Activated CD4-positive, alpha-beta T cell treated with anti-CD3 and anti-CD28 coated beads for 36 hours (primary cell): ENCODE measurements at regions not wholly inside any gene's neighbourhood (a gene's known extent, or its start where the extent isn't known, plus 50 kb on each side); places are given as distances from the start of the nearest gene placed in this dataset.

Experiments
- ATAC-seq: fragments of 200-7000 bp; cut with Tn5 transposase; one replicate; pipeline ENCODE4 v1.10.0; 2021; ENCODE audit warnings: mild to moderate bottlenecking, moderate library complexity
- CTCF ChIA-PET: fragments of 350-600 bp; sonication (Branson Sonifier 250); formaldehyde crosslinking; loops from one replicate; lab custom pipeline; 2021; ENCODE audit warnings: antibody characterized with exemption; lab: Charles Lee
- POLR2A ChIA-PET: fragments of 350-600 bp; sonication (Branson Sonifier 250); formaldehyde crosslinking; loops from one replicate; lab custom pipeline; 2021; ENCODE audit warnings: antibody characterized with exemption, inconsistent platforms; lab: Charles Lee
- DNase-seq: peaks from one replicate; pipeline ENCODE4 v3.0.0-alpha.2; 2020
- H3K27ac Mint-ChIP-seq: one replicate; pipeline ENCODE4 v1.8.0; 2021; ENCODE audit warnings: mixed read lengths
- H3K27me3 Mint-ChIP-seq: one replicate; pipeline ENCODE4 v1.8.0; 2021; ENCODE audit warnings: mixed read lengths
- H3K36me3 Mint-ChIP-seq: one replicate; pipeline ENCODE4 v1.8.0; 2021; ENCODE audit warnings: low read depth, mixed read lengths
- H3K4me1 Mint-ChIP-seq: one replicate; pipeline ENCODE4 v1.8.0; 2021; ENCODE audit warnings: mixed read lengths
- H3K4me3 Mint-ChIP-seq: one replicate; pipeline ENCODE4 v1.8.0; 2021; ENCODE audit warnings: mild to moderate bottlenecking, moderate library complexity, mixed read lengths
- H3K9me3 Mint-ChIP-seq: one replicate; pipeline ENCODE4 v1.8.0; 2021; ENCODE audit warnings: low read depth, mixed read lengths
- intact Hi-C, 2 experiments: fragments of 100-400 bp; cut with DNase I in 1 of 2; cut with micrococcal nuclease in 1 of 2; formaldehyde crosslinking; loops; one replicate each; pipeline versions ENCODE4 v1.14.2 to v1.15.1; 2022 to 2024; cut with DNase I, micrococcal nuclease

GRCh38 chr3:74507691-74508090 lies 106.8 kb downstream of the CNTN3 start:
- peaks cover 4% of the 10 kb centered on the region for H3K9me3 Mint-ChIP-seq

GRCh38 chr3:74506246-74506645 lies 108.2 kb downstream of the CNTN3 start:
- ATAC-seq (no peak), DNase-seq (no peak)
- Mint-ChIP-seq H3K27ac (no peak overlapping the region), H3K4me3 (no peak overlapping the region), H3K27me3 (no peaks in the 10 kb centered on the region), H3K36me3 (no peaks in the 10 kb centered on the region), H3K4me1 (no peaks in the 10 kb centered on the region), H3K9me3 (peaks cover 1% of the 10 kb centered on the region)
- ChIA-PET POLR2A (no interaction called here), CTCF (no interaction called here)
- intact Hi-C loops, result no loop called here

More at GRCh38 chr3:74507691-74508090, 106.8 kb downstream of the CNTN3 start:
- ChIA-PET POLR2A (no interaction called here), CTCF (no interaction called here)
- ATAC-seq (no peak), DNase-seq (no peak)
- Mint-ChIP-seq H3K27me3 (no peaks in the 10 kb centered on the region), H3K4me3 (no peak overlapping the region), H3K36me3 (no peaks in the 10 kb centered on the region), H3K27ac (no peak overlapping the region), H3K4me1 (no peaks in the 10 kb centered on the region)
- intact Hi-C loops, result no loop called here

DNA sequence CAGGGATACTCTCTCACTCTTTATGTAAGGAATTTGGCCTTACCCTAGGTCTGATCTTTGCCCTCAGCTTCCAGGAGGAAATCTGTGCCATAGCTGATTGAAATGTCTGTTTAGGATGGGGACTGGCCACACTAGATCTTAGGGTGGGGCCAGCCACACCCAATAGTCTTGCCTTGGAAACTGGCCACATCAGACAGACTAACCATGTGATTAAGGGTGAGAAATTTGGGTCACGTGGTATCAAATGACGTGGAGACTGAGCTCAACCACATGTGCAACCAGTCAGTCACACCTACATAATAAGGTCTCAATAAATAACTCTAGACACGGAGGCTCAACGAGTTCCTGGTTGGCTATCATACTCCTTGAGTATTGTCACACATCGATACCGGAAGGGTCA lies 113.5 kb downstream of the CNTN3 start:
- DNase-seq (no peak), ATAC-seq (no peak)
- Mint-ChIP-seq H3K27ac (no peak overlapping the region), H3K27me3 (no peaks in the 10 kb centered on the region), H3K4me3 (no peak overlapping the region), H3K9me3 (peaks cover 1% of the 10 kb centered on the region), H3K36me3 (no peaks in the 10 kb centered on the region), H3K4me1 (no peaks in the 10 kb centered on the region)
- POLR2A ChIA-PET, result no interaction called here
- CTCF ChIA-PET, result no interaction called here
- intact Hi-C loops, result no loop called here

GRCh38 chr3:74500257-74500656 lies 114.2 kb downstream of the CNTN3 start:
- no peaks in the 10 kb centered on the region for H3K4me1 Mint-ChIP-seq
- ATAC-seq, result no peak

GRCh38 chr3:74491874-74492273 lies 122.6 kb downstream of the CNTN3 start:
- no peak for ATAC-seq
- Mint-ChIP-seq H3K36me3 (no peaks in the 10 kb centered on the region), H3K9me3 (peaks cover 1% of the 10 kb centered on the region), H3K27me3 (no peaks in the 10 kb centered on the region), H3K4me1 (no peaks in the 10 kb centered on the region), H3K4me3 (no peak overlapping the region), H3K27ac (no peak overlapping the region)
- ChIA-PET POLR2A (no interaction called here), CTCF (no interaction called here)
- DNase-seq, result no peak
- intact Hi-C loops, result no loop called here

More at GRCh38 chr3:74500257-74500656, 114.2 kb downstream of the CNTN3 start:
- Mint-ChIP-seq H3K4me3 (no peak overlapping the region), H3K27me3 (no peaks in the 10 kb centered on the region), H3K36me3 (no peaks in the 10 kb centered on the region), H3K27ac (no peak overlapping the region), H3K9me3 (peaks cover 1% of the 10 kb centered on the region)
- DNase-seq, result no peak
- ChIA-PET POLR2A (no interaction called here), CTCF (no interaction called here)
- intact Hi-C loops, result no loop called here

- ChIA-PET POLR2A (no interaction called here), CTCF (no interaction called here)
- H3K9me3 Mint-ChIP-seq, result peaks cover 9% of the 10 kb centered on the region
- no peaks in the 10 kb centered on the region for H3K4me1 Mint-ChIP-seq
- intact Hi-C loops, result no loop called here
- H3K27me3 Mint-ChIP-seq, result no peaks in the 10 kb centered on the region
- H3K36me3 Mint-ChIP-seq, result no peaks in the 10 kb centered on the region
- H3K4me3 Mint-ChIP-seq, result no peak overlapping the region
- DNase-seq (no peak), ATAC-seq (no peak)
- no peak overlapping the region for H3K27ac Mint-ChIP-seq
These were observed 125.2 kb downstream of the CNTN3 start for GRCh38 chr3:74489050-74489792.

GRCh38 chr3:74479915-74480314 lies 134.5 kb downstream of the CNTN3 start:
- POLR2A ChIA-PET, result no interaction called here
- DNase-seq, result no peak
- intact Hi-C loops, result no loop called here

GRCh38 chr3:74470313-74470712 lies 144.1 kb downstream of the CNTN3 start:
- H3K9me3 Mint-ChIP-seq, result peaks cover 17% of the 10 kb centered on the region
- POLR2A ChIA-PET, result no interaction called here
- no peaks in the 10 kb centered on the region for H3K4me1 Mint-ChIP-seq
- H3K4me3 Mint-ChIP-seq, result no peak overlapping the region
- intact Hi-C loops, result no loop called here
- no peaks in the 10 kb centered on the region for H3K36me3 Mint-ChIP-seq
- ATAC-seq (no peak), DNase-seq (no peak)
- CTCF ChIA-PET, result no interaction called here
- H3K27ac Mint-ChIP-seq, result no peak overlapping the region
- no peaks in the 10 kb centered on the region for H3K27me3 Mint-ChIP-seq

More at GRCh38 chr3:74479915-74480314, 134.5 kb downstream of the CNTN3 start:
- ATAC-seq, result no peak
- CTCF ChIA-PET, result no interaction called here
- Mint-ChIP-seq H3K9me3 (peaks cover 5% of the 10 kb centered on the region), H3K4me1 (no peaks in the 10 kb centered on the region), H3K36me3 (no peaks in the 10 kb centered on the region), H3K27me3 (no peaks in the 10 kb centered on the region), H3K27ac (no peak overlapping the region), H3K4me3 (no peak overlapping the region)

DNA sequence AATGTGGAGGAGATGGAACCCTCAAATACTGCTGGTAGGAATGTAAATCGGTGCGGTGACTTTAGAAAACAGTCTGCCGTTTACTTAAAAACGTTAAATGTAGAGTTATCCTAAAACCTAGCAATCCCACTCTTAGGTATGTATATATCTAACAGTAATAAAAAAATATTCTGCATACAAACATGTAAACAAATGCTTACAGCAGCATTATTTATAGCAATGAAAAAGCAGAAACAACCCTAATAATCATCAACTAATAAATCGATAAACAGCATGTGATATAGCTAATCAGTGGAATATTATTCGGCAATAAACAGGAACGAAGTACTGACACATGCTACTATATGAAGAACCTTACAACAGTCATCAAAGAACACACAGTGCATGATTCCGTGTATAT lies 144.7 kb downstream of the CNTN3 start:
- Mint-ChIP-seq H3K27me3 (no peaks in the 10 kb centered on the region), H3K4me1 (no peaks in the 10 kb centered on the region), H3K27ac (no peak overlapping the region), H3K4me3 (no peak overlapping the region), H3K36me3 (no peaks in the 10 kb centered on the region), H3K9me3 (peaks cover 17% of the 10 kb centered on the region)
- ATAC-seq (no peak), DNase-seq (no peak)
- CTCF ChIA-PET, result no interaction called here
- intact Hi-C loops, result no loop called here
- POLR2A ChIA-PET, result no interaction called here

GRCh38 chr3:74469151-74469550 lies 145.3 kb downstream of the CNTN3 start:
- ATAC-seq, result no peak
- ChIA-PET CTCF (no interaction called here), POLR2A (no interaction called here)
- Mint-ChIP-seq H3K4me1 (no peaks in the 10 kb centered on the region), H3K27ac (no peak overlapping the region), H3K27me3 (no peaks in the 10 kb centered on the region), H3K4me3 (no peak overlapping the region), H3K36me3 (no peaks in the 10 kb centered on the region), H3K9me3 (peaks cover 17% of the 10 kb centered on the region)
- intact Hi-C loops, result no loop called here
- no peak for DNase-seq

- H3K36me3 Mint-ChIP-seq, result no peaks in the 10 kb centered on the region
- no peak overlapping the region for H3K27ac Mint-ChIP-seq
- H3K4me3 Mint-ChIP-seq, result no peak overlapping the region
- ATAC-seq (no peak), DNase-seq (no peak)
- intact Hi-C loops, result no loop called here
- H3K9me3 Mint-ChIP-seq, result peaks cover 11% of the 10 kb centered on the region
- POLR2A ChIA-PET, result no interaction called here
- no peaks in the 10 kb centered on the region for H3K4me1 Mint-ChIP-seq
- CTCF ChIA-PET, result no interaction called here
- H3K27me3 Mint-ChIP-seq, result no peaks in the 10 kb centered on the region
These were observed 148.6 kb downstream of the CNTN3 start for GRCh38 chr3:74465715-74466410.

- Mint-ChIP-seq H3K27me3 (no peaks in the 10 kb centered on the region), H3K4me1 (no peaks in the 10 kb centered on the region), H3K27ac (no peak overlapping the region), H3K9me3 (peaks cover 9% of the 10 kb centered on the region), H3K4me3 (no peak overlapping the region), H3K36me3 (no peaks in the 10 kb centered on the region)
- no peak for DNase-seq
- intact Hi-C loops, result no loop called here
- POLR2A ChIA-PET, result no interaction called here
- ATAC-seq, result no peak
- CTCF ChIA-PET, result no interaction called here
These were observed 150.9 kb downstream of the CNTN3 start for GRCh38 chr3:74463515-74463914.
